ENCODE measurements at regions not wholly inside any gene's neighbourhood (a gene's known extent, or its start where the extent isn't known, plus 50 kb on each side); places are given as distances from the start of the nearest gene placed in this dataset.

DNA sequence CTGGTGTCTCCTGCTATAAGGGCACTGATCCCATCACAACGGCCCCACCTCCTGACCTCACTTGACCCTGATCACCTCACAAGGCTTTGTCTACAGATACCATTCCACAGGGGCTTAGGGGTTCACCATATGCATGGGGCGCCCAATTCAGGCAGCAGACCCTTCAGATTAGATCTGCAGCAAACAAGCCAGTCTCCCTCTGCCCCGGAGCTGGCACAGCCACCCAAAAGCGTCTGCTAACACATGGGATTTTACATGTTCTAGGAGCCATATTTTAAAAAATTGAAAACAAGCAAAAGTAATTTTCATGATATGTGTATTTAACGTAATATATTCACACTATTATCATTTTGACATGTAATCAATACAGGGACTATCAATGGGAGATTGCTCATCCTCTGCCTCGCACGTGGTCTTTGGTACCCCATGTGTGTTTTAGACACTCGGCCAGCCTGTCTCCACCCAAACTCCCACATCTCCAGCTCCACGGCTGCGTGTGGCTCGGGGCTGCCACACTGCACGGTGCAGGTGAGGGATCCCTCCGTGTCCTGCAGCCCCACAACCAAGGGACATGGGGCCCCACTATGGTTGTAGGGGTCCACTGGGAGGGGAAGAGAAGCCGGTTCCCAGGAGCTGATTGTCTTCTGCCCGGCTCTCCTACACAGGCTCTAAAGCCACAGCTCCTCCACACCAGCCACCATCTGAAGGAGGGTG lies 107.6 kb downstream of the RBFOX3 start:
- Histone ChIP-seq H3K36me3 (no peaks in the 10 kb centered on the region), H3K27ac (no peak overlapping the region), H3K27me3 (no peaks in the 10 kb centered on the region), H3K4me1 (no peaks in the 10 kb centered on the region), H3K4me3 (no peak overlapping the region), H3K9me3 (no peaks in the 10 kb centered on the region)
- no peak for TF ChIP-seq POLR2A (IDR thresholded peaks at IDR 0.05)
- TF ChIP-seq, protein P1, sequence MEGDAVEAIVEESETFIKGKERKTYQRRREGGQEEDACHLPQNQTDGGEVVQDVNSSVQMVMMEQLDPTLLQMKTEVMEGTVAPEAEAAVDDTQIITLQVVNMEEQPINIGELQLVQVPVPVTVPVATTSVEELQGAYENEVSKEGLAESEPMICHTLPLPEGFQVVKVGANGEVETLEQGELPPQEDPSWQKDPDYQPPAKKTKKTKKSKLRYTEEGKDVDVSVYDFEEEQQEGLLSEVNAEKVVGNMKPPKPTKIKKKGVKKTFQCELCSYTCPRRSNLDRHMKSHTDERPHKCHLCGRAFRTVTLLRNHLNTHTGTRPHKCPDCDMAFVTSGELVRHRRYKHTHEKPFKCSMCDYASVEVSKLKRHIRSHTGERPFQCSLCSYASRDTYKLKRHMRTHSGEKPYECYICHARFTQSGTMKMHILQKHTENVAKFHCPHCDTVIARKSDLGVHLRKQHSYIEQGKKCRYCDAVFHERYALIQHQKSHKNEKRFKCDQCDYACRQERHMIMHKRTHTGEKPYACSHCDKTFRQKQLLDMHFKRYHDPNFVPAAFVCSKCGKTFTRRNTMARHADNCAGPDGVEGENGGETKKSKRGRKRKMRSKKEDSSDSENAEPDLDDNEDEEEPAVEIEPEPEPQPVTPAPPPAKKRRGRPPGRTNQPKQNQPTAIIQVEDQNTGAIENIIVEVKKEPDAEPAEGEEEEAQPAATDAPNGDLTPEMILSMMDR (IDR thresholded peaks at IDR 0.05) = no peak
- intact Hi-C loops (cut with DNase I) = no loop called here
- ATAC-seq = no peak
- no peak for DNase-seq
- 48% methylated on average over 8 of the region's 15 CpGs for WGBS (ENCODE audit: insufficient coverage, low coverage, low lambda C conversion rate, missing lambda C conversion rate)

DNA sequence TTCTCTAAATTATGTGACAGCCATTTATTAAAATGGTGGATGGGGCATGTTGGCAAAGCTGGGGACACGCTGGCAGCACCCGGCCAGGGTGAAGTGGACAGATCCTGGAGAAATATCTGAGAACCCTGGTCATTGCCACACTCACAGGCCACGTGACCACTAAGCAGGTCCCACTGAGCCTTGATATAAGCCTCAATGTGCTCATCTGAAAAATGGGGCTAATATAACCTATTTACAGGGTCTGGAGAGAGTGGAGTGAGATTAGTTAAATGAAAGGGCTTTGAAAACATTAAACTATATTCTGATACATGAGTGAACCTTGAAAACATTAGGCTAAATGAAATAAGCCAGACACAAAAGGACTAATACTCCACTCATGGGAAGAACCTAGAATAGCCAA lies 108.9 kb downstream of the RBFOX3 start:
- intact Hi-C loops (cut with DNase I) = no loop called here
- H3K27ac ChIP-seq = no peak overlapping the region
- H3K36me3 ChIP-seq = no peaks in the 10 kb centered on the region
- no peaks in the 10 kb centered on the region for H3K27me3 ChIP-seq
- H3K4me3 ChIP-seq = no peak overlapping the region
- ATAC-seq (no peak), DNase-seq (no peak)
- TF ChIP-seq, protein P1 (IDR thresholded peaks at IDR 0.05) = no peak
- TF ChIP-seq POLR2A (IDR thresholded peaks at IDR 0.05) = no peak
- H3K9me3 ChIP-seq = no peaks in the 10 kb centered on the region
- WGBS (ENCODE audit: insufficient coverage, low coverage, low lambda C conversion rate, missing lambda C conversion rate) = 68% methylated on average over 3 of the region's 3 CpGs
- H3K4me1 ChIP-seq = no peaks in the 10 kb centered on the region

DNA sequence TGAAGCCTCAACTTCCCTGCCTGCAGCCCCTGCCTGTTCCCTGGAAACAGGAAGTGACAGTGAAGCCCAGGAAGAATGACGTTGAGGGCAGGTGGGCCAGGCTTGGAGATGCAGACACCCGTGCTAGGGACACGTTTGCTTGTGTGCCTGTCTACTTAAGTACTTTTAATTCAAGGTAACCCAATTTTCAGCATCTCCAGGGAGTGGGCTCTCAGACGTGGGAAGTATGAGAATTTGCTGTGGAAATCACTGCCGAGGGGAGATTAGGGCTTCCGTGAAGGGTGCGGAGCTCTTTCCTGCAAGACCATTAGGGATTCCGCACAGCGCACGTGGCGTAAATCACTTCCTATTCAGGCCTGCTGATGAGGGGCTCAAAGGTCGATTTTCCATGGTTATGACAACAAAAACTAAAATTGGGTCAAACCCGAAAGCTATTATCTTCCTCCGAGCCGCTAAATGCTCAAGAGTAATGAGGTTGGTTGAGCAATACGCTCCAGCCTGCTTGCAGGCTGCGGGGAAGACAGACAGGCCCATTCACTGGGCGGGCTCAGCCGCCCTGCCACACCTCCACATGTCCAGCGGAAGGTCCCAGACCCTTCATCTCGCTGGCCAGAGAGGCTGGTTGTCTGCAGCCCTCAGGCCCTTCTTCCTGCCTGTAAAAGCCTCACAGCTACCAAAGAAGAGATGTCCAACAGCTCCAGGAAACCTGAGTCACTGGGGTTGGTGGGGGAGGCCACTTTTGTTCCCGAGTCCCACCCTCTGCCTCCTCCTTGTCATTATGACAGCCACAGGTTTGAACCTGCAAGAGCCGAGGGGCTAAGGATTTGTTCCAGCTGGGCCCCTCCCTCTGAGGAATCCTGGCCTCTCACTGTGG lies 109.9 kb downstream of the RBFOX3 start:
- Histone ChIP-seq H3K36me3 (no peaks in the 10 kb centered on the region), H3K27ac (no peak overlapping the region), H3K4me3 (no peak overlapping the region), H3K27me3 (no peaks in the 10 kb centered on the region), H3K4me1 (no peaks in the 10 kb centered on the region), H3K9me3 (no peaks in the 10 kb centered on the region)
- 26% methylated on average over 7 of the region's 23 CpGs for WGBS (ENCODE audit: insufficient coverage, low coverage, low lambda C conversion rate, missing lambda C conversion rate)
- DNase-seq = no peak
- intact Hi-C loops (cut with DNase I) = no loop called here
- ATAC-seq = no peak
- TF ChIP-seq, protein P1 (IDR thresholded peaks at IDR 0.05) = no peak
- TF ChIP-seq POLR2A (IDR thresholded peaks at IDR 0.05) = no peak

DNA sequence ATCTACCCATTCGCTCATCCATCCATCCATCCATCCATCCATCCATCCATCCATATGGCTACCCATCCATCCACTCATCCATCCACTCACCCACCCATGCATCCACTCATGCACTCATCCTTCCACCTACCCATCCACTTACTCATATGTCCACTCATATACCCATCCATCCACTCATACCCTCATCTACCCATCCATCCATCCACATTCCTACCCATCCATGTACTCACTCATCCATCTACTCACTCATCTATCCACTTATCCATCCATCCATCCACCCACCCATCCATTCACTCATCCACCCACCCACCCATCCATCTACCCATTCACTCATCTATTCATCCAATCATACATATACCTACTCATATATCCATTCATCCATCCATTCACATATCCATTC lies 112.0 kb downstream of the RBFOX3 start:
- no peak for ATAC-seq
- WGBS (ENCODE audit: insufficient coverage, low coverage, low lambda C conversion rate, missing lambda C conversion rate) = 0% methylated on average over 1 of the region's 1 CpG

More for the DNA sequence above, 112.0 kb downstream of the RBFOX3 start:
- DNase-seq = no peak
- TF ChIP-seq, protein P1 (IDR thresholded peaks at IDR 0.05) = no peak
- no peak for TF ChIP-seq POLR2A (IDR thresholded peaks at IDR 0.05)
- Histone ChIP-seq H3K4me3 (no peak overlapping the region), H3K4me1 (no peaks in the 10 kb centered on the region), H3K36me3 (no peaks in the 10 kb centered on the region), H3K9me3 (no peaks in the 10 kb centered on the region), H3K27ac (no peak overlapping the region), H3K27me3 (no peaks in the 10 kb centered on the region)
- intact Hi-C loops (cut with DNase I) = no loop called here
